ENCODE measurements at regions not wholly inside any gene's neighbourhood (a gene's known extent, or its start where the extent isn't known, plus 50 kb on each side); places are given as distances from the start of the nearest gene placed in this dataset.
A peak's percentile ranks its signal among the peaks of the same experiment; 100 is the strongest.

GRCh38 chr5:174376726-174377373 lies 331.3 kb downstream of the NSG2 start:
- DNase-seq (ENCODE audit: low read depth), result no peak

DNA sequence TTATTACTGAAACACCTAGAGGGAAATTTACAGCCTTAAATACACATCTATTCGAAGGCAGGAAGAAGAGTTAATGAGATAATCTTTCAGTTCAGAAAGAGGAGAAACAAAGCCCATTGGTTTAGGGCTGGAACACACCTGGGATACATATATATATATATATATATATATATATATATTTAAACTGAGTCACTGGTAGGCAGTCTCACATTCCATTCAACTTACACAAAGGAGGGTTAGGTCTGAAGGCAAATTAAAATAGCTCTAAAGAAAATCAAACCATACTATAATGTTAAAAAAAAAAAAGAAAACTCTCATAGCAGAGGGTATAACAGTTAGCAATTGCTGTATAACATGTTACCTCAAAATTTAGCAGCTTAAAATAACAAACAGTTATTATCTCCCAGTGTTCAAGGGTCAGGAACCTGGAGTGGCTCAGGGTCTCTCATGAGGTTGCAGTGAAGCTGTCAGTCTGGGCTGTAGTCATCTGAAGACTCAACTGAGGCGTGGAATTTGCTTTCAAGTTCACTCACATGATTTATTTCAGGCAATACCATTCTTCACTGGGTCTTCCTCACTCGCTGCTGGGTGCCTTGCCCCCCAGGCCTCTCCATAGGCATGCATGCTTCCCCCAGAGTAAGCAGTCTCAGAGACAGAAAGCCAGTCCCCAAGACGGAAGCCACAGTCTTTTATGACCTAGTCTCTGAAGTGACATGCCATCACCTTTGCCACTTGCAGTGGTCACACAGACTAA lies 332.8 kb downstream of the NSG2 start:
- no peak for DNase-seq (ENCODE audit: low read depth)

- DNase-seq (ENCODE audit: low read depth), result no peak
These were observed 334.8 kb downstream of the NSG2 start for GRCh38 chr5:174380311-174380710.

DNA sequence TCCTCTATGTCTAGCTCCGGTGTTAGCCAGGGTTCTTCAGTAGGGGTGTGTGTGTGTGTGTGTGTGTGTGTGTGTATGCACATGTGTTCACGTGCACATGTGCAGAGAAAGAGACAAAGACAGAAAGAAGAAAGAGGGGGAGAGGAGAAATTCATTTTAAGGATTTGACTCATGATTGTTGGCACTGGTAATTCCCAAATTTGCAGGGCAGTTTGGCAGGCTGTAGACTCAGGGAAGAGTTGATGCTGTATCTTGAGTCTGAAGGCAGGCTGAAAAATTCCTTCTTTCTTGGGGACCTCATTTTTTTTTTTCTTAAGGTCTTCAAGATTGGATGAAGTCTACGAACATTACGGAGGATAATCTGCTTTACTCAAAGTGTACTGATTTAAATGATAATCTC lies 335.7 kb downstream of the NSG2 start:
- DNase-seq (ENCODE audit: low read depth), result no peak

- no peak for DNase-seq (ENCODE audit: low read depth)
These were observed 338.0 kb downstream of the NSG2 start for GRCh38 chr5:174383210-174384167.

- peak; percentile 65 for DNase-seq (ENCODE audit: low read depth)
These were observed 339.0 kb downstream of the NSG2 start for GRCh38 chr5:174384509-174384947.

GRCh38 chr5:174386306-174386705 lies 338.1 kb upstream of the MSX2 start:
- no peak for DNase-seq (ENCODE audit: low read depth)

DNA sequence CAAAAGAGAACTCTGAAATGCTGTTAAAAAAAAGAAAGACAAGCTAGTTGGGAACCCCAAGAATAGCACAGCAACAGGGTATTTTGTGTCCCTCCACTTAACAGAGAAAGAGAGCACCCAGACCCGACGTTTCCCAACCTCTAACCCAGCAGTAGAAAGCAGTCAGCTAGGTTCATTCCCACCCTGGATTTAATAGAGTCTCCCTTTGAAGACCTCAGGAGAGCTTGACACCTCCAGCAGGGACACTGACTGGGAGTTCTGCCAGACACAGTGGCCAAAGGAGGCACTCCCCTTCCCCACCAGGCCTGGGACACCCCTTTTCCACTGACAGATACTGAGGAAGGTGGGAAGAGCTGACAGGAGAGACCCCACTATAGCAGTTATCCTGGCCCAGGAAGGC lies 337.5 kb upstream of the MSX2 start:
- DNase-seq (ENCODE audit: low read depth), result no peak

DNA sequence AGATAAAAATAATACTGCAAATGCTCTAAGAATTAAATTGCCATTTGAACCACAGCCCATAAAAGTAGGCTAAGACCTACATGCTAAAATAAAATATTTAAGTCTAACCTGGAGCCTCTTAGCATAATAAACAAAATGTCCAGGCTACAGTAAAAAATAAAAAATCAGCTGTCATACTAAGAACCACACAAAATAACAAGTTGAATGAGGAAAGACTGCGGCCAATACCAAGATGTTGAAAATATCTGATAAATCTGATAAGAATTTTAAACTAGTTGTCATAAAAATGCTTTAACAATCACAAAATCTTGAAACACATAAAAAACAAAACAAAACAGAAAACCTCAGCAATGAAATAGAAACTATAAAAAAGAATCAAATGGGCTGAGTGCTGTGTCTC lies 336.9 kb upstream of the MSX2 start:
- no peak for DNase-seq (ENCODE audit: low read depth)

DNA sequence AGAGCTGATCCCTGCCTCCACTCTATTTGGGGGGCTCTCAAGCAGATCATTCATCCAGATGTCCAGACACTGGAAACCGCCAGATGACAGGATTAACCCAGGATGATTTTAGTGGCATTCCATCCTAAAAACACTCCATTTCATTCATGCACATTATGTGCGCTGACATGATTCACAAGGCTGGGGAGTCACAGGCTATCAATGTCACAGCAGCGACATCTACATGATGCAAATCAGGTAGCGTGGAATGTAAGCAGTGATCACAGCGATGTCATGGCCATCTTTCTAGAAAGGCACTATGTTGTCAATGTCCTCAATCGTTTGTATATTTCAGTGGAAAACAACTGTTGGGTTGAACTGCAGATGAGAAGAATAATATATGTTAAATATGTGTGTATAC lies 331.5 kb upstream of the MSX2 start:
- no peak for DNase-seq (ENCODE audit: low read depth)

- DNase-seq (ENCODE audit: low read depth), result no peak
These were observed 327.8 kb upstream of the MSX2 start for GRCh38 chr5:174396541-174396940.

DNA sequence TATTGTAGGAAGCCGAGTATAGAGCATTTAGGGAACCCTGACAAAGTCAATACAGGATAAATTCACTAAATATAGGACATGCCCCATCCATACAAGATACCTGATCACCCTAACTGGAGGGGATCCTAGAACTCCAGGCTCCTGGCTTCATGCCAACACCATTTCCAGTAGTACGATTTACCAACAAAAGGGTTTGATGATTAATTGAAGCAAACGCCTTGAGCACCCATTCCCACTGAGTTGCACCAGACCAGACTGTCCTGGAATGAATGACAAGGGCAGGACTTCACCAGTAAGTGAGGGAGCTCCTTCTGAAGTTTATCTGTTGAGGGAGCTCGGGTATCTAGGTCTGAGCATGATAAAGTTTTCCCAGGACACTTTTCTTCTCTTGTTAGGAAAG lies 327.2 kb upstream of the MSX2 start:
- no peak for DNase-seq (ENCODE audit: low read depth)

- DNase-seq (ENCODE audit: low read depth), result no peak
These were observed 326.2 kb upstream of the MSX2 start for GRCh38 chr5:174398171-174398570.

- DNase-seq (ENCODE audit: low read depth), result no peak
These were observed 325.0 kb upstream of the MSX2 start for GRCh38 chr5:174399411-174399810.

GRCh38 chr5:174400461-174400860 lies 323.9 kb upstream of the MSX2 start:
- DNase-seq (ENCODE audit: low read depth), result no peak

- no peak for DNase-seq (ENCODE audit: low read depth)
These were observed 322.6 kb upstream of the MSX2 start for GRCh38 chr5:174401793-174402192.

GRCh38 chr5:174402222-174402812 lies 322.1 kb upstream of the MSX2 start:
- no peak for DNase-seq (ENCODE audit: low read depth)

DNA sequence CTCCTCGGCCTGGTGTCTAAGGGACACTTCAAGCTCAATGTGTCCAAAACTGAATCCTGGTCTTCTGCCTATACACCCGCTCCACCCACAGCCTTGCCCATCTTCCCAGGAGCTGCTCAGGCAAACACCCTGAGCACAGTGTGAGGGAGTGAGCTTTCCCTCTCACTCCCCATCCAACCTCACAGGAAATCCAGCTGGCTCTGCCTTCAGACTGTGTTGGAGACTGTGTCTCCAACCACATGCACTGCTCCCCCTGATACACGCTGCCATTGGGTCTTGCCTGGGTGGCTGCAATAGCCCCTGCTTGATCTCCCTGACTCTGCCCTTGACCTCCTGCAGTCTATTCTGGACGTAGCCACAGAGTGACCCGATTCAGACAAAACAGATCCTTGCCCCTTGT lies 319.5 kb upstream of the MSX2 start:
- DNase-seq (ENCODE audit: low read depth), result no peak

- DNase-seq (ENCODE audit: low read depth), result no peak
These were observed 315.3 kb upstream of the MSX2 start for GRCh38 chr5:174409070-174409469.

DNA sequence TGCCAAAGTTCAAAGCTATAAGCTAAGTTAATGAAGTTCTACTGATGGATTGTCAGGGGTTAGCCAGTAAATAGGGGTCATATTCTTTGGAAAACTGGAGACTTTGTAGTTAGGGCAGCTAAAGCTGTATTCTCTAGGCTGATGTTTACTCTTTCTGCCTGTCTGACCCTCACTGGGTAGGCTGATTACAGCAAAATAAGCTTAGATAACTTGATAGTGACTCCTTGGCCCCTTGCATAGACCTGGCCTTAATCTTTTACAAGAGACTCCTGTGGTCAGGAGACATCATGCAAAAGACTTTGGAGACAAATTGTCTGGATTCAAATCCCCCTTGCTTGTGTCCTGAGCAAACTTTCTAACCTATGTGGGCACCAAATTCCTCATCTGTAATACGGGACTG lies 314.4 kb upstream of the MSX2 start:
- no peak for DNase-seq (ENCODE audit: low read depth)

DNA sequence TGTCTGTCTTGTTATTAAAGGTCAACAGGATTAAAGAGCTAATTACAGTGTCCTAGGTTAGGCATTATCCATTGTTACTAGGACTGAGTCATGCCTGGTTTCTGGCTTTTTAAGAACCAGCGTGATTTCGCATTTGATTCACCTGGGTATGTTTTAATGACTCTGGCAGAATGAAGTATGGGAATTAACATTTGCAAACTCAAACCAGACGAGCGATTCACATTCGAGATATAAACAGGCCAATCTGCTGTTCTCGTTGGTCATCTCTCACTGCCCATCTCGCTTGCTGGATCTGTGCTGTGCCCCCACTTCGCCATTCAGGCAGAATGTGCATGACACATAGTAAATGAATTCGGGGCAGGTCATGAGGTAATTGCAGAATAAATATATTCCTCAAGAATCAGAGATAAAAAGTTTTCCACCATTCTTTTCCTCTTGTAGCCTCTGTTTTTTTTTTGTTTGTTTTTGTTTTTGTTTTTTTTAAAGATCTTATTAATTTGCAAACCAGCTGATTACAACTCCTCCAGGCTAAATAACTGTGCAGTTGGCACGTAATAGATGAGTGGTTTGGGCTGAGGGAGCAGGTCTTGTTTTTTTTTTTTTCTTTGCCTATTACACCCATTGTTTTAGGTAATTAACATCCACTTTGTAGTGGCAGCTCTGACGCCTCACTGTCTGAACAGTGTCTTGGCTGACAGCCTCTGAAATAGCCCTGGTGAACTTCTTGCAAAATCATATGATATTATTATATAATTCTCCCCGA lies 313.5 kb upstream of the MSX2 start:
- no peak for DNase-seq (ENCODE audit: low read depth)

DNA sequence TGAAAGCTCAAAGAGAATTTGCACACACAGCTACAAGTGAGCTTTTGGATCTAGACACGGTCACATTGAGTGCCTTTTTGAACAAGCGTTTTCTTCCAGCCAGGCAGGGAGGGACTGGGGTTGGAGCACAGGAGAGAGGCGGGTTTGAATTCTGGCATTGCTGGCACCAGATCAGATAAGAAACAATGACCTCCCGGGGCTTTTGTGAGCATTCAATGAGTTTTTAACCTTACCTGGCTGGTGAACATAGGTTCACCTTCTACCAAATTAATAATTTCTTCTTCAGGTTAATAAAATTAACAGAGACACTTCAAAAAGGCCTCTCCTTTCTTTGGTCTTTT lies 312.9 kb upstream of the MSX2 start:
- DNase-seq (ENCODE audit: low read depth), result no peak
